Skin epidermis (tissue), 12 donors: ENCODE measurements at regions not wholly inside any gene's neighbourhood (a gene's known extent, or its start where the extent isn't known, plus 50 kb on each side); places are given as distances from the start of the nearest gene placed in this dataset.
A peak's percentile ranks its signal among the peaks of the same experiment; 100 is the strongest.

ENCODE experiments used
- H3K27ac ChIP-seq, 21 experiments: fragments of 200-600 bp; sonication (generic) in 11 of 21; one replicate each; pipeline ENCODE4 v1.5.0; 2020; ENCODE audit warnings: mild to moderate bottlenecking in 3 of 21, inconsistent platforms in 2 of 21, moderate library complexity in 2 of 21
- H3K4me3 ChIP-seq, 7 experiments: fragments of 200-600 bp; sonication (generic) in 2 of 7; one replicate each; pipeline ENCODE4 v1.5.0; 2020; ENCODE audit warnings: inconsistent platforms in 2 of 7, mild to moderate bottlenecking in 2 of 7, moderate library complexity in 1 of 7

GRCh38 chr18:24660956-24661355 is 200.5 kb downstream of the HRH4 start:
- Histone ChIP-seq H3K4me3 (no peak overlapping the region), H3K27ac (peak overlapping the region in 8 of 21 experiments; percentile 15 to 79 (median 62))

- Histone ChIP-seq H3K27ac (no peak overlapping the region), H3K4me3 (no peak overlapping the region)
Measured at GRCh38 chr18:24662412-24662821, 202.0 kb downstream of the HRH4 start.

- no peak overlapping the region for H3K27ac ChIP-seq
- no peak overlapping the region for H3K4me3 ChIP-seq
Measured at GRCh38 chr18:24663026-24663425, 202.6 kb downstream of the HRH4 start.

GRCh38 chr18:24669015-24669414 is 208.6 kb downstream of the HRH4 start:
- H3K4me3 ChIP-seq, result no peak overlapping the region
- H3K27ac ChIP-seq, result no peak overlapping the region

- H3K4me3 ChIP-seq, result no peak overlapping the region
- no peak overlapping the region for H3K27ac ChIP-seq
Measured at GRCh38 chr18:24669502-24669901, 209.1 kb downstream of the HRH4 start.

- Histone ChIP-seq H3K27ac (no peak overlapping the region), H3K4me3 (no peak overlapping the region)
Measured at GRCh38 chr18:24672165-24672941, 211.9 kb downstream of the HRH4 start.

GRCh38 chr18:24674200-24674599 is 213.8 kb downstream of the HRH4 start:
- Histone ChIP-seq H3K27ac (no peak overlapping the region), H3K4me3 (no peak overlapping the region)

- Histone ChIP-seq H3K4me3 (no peak overlapping the region), H3K27ac (no peak overlapping the region)
Measured at GRCh38 chr18:24674605-24675004, 214.2 kb downstream of the HRH4 start.

- Histone ChIP-seq H3K27ac (no peak overlapping the region), H3K4me3 (no peak overlapping the region)
Measured at GRCh38 chr18:24677011-24677410, 216.6 kb downstream of the HRH4 start.

- H3K27ac ChIP-seq, result no peak overlapping the region
- no peak overlapping the region for H3K4me3 ChIP-seq
Measured at GRCh38 chr18:24678107-24678506, 217.7 kb downstream of the HRH4 start.

- H3K4me3 ChIP-seq, result no peak overlapping the region
- H3K27ac ChIP-seq, result no peak overlapping the region
Measured at GRCh38 chr18:24678626-24679025, 218.2 kb downstream of the HRH4 start.

GRCh38 chr18:24679062-24679461 is 218.6 kb downstream of the HRH4 start:
- Histone ChIP-seq H3K27ac (no peak overlapping the region), H3K4me3 (no peak overlapping the region)

- Histone ChIP-seq H3K27ac (no peak overlapping the region), H3K4me3 (no peak overlapping the region)
Measured at GRCh38 chr18:24683925-24684324, 223.5 kb downstream of the HRH4 start.

GRCh38 chr18:24685254-24685959 is 225.0 kb downstream of the HRH4 start:
- no peak overlapping the region for H3K4me3 ChIP-seq
- H3K27ac ChIP-seq, result no peak overlapping the region

GRCh38 chr18:24695168-24695567 is 234.7 kb downstream of the HRH4 start:
- H3K27ac ChIP-seq, result no peak overlapping the region

GRCh38 chr18:24702001-24702515 is 241.6 kb downstream of the HRH4 start:
- no peak overlapping the region for H3K4me3 ChIP-seq
- no peak overlapping the region for H3K27ac ChIP-seq

More at GRCh38 chr18:24695168-24695567, 234.7 kb downstream of the HRH4 start:
- no peak overlapping the region for H3K4me3 ChIP-seq

- H3K27ac ChIP-seq, result no peak overlapping the region
- H3K4me3 ChIP-seq, result no peak overlapping the region
Measured at GRCh38 chr18:24703316-24703715, 242.9 kb downstream of the HRH4 start.

- H3K4me3 ChIP-seq, result no peak overlapping the region
- no peak overlapping the region for H3K27ac ChIP-seq
Measured at GRCh38 chr18:24704946-24705630, 244.7 kb downstream of the HRH4 start.

GRCh38 chr18:24710474-24710873 is 250.0 kb downstream of the HRH4 start:
- H3K4me3 ChIP-seq, result no peak overlapping the region
- H3K27ac ChIP-seq, result no peak overlapping the region

GRCh38 chr18:24719791-24720190 is 259.4 kb downstream of the HRH4 start:
- Histone ChIP-seq H3K4me3 (no peak overlapping the region), H3K27ac (no peak overlapping the region)

- H3K27ac ChIP-seq, result no peak overlapping the region
- H3K4me3 ChIP-seq, result no peak overlapping the region
Measured at GRCh38 chr18:24721388-24721787, 261.0 kb downstream of the HRH4 start.
